ENCODE measurements at regions not wholly inside any gene's neighbourhood (a gene's known extent, or its start where the extent isn't known, plus 50 kb on each side); places are given as distances from the start of the nearest gene placed in this dataset.

DNA sequence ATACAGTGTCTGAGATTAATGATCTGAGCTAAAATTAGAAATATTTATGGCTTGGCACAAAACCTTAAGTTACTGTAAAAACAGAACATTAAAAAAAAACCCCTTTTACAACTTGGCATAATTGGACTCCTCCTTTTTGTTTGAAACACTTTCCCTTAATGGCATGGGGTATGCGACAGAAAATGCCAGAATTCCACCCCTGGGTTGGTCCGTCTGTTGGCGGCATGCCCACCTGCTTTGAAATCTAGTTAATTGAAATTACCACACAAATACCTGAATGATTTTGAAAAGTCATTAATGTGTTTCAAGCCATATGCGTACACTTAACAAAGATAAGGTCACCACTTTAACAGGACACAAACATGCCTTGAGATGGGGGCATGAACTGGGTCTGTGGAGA lies 175.1 kb upstream of the FOXQ1 start:
- H4K20me1 ChIP-seq (ENCODE audit: control insufficient read depth, extremely low read depth, insufficient read depth, low read length) = no peaks in the 10 kb centered on the region
- H3K36me3 ChIP-seq (ENCODE audit: control insufficient read depth, insufficient read depth, low read length) = no peaks in the 10 kb centered on the region
- peak overlapping the region; percentile 73 for H3K27ac ChIP-seq (ENCODE audit: insufficient read depth, low read length)
- peak overlapping the region; percentile 13 for H2AFZ ChIP-seq (ENCODE audit: low read length)
- no peak for DNase-seq (ENCODE audit: low read depth in 2 of 2)
- H3K4me2 ChIP-seq (ENCODE audit: extremely low read depth, insufficient read depth, low read length) = peak overlapping the region; percentile 70
- no peaks in the 10 kb centered on the region for H3K9me3 ChIP-seq (ENCODE audit: control insufficient read depth, insufficient read depth, low read depth, low read length)
- no peak overlapping the region for H3K9ac ChIP-seq (ENCODE audit: insufficient read depth, low read length)
- H3K27me3 ChIP-seq (ENCODE audit: control insufficient read depth, insufficient read depth, low read length) = no peaks in the 10 kb centered on the region
- TF ChIP-seq EZH2 (IDR thresholded peaks at IDR 0.05; ENCODE audit: low read length, missing control alignments) (no peak), CTCF (conservative IDR thresholded peaks at IDR 0.05 in 1 of 2, IDR thresholded peaks at IDR 0.05 in 1 of 2; ENCODE audit: low read depth in 1 of 2, low read length in 2 of 2) (no peak)
- no peak overlapping the region for H3K4me3 ChIP-seq (replicated peaks in 1 of 4; ENCODE audit: control extremely low read depth in 1 of 4, insufficient read depth in 1 of 4, low read depth in 3 of 4, low read length in 4 of 4)
- H3K79me2 ChIP-seq (ENCODE audit: control insufficient read depth, insufficient read depth, low read length) = no peaks in the 10 kb centered on the region
- peaks cover 19% of the 10 kb centered on the region for H3K4me1 ChIP-seq (ENCODE audit: control insufficient read depth, extremely low read depth, insufficient read depth, low read length)

GRCh38 chr6:1136415-1136774 lies 175.5 kb upstream of the FOXQ1 start:
- H3K9ac ChIP-seq (ENCODE audit: insufficient read depth, low read length) = no peak overlapping the region
- peak overlapping the region; percentile 70 for H3K4me2 ChIP-seq (ENCODE audit: extremely low read depth, insufficient read depth, low read length)
- H2AFZ ChIP-seq (ENCODE audit: low read length) = peak overlapping the region; percentile 13

DNA sequence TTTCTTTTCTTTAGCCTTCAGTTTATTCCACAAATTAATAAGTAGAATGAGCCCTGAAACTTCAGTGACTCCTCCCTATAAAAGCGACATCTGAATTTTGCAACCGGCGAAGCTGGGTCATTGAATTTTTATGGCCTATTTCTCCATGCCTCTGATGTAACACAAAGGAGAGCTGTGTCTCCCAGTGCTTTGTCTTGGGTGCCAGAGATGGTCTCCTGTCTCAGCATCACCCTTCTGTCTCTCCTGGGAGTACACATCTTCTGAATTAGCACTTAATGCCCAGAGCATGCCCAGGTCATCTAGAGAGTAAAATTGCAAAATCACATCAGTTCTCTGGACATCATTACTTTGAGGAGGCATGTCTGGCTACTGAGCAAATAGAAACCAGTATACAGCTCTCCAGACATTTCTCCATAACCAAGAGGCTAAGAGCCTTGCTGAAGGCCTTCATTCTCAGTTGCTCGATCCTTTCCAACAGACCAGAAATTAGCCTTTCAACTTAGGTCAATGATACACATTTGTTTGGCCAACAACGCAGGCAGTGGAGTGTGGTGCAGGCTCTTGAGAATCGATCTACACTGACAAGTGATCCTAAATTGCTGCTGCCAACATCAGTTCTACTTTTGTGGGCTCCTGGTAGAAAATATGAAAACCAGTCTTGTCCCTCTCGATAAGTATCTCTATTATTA lies 176.0 kb upstream of the FOXQ1 start:
- TF ChIP-seq CTCF (conservative IDR thresholded peaks at IDR 0.05 in 1 of 2, IDR thresholded peaks at IDR 0.05 in 1 of 2; ENCODE audit: low read depth in 1 of 2, low read length in 2 of 2) = no peak
- no peak for TF ChIP-seq EZH2 (IDR thresholded peaks at IDR 0.05; ENCODE audit: low read length, missing control alignments)
- Histone ChIP-seq H3K36me3 (ENCODE audit: control insufficient read depth, insufficient read depth, low read length) (no peaks in the 10 kb centered on the region), H3K4me1 (ENCODE audit: control insufficient read depth, extremely low read depth, insufficient read depth, low read length) (peaks cover 22% of the 10 kb centered on the region), H3K4me2 (ENCODE audit: extremely low read depth, insufficient read depth, low read length) (peak overlapping the region; percentile 70), H3K9me3 (ENCODE audit: control insufficient read depth, insufficient read depth, low read depth, low read length) (no peaks in the 10 kb centered on the region), H2AFZ (ENCODE audit: low read length) (peak overlapping the region; percentile 45), H3K4me3 (replicated peaks in 1 of 4; ENCODE audit: control extremely low read depth in 1 of 4, insufficient read depth in 1 of 4, low read depth in 3 of 4, low read length in 4 of 4) (peak overlapping the region in 2 of 4 experiments; percentile 3 to 4), H4K20me1 (ENCODE audit: control insufficient read depth, extremely low read depth, insufficient read depth, low read length) (no peaks in the 10 kb centered on the region), H3K27me3 (ENCODE audit: control insufficient read depth, insufficient read depth, low read length) (no peaks in the 10 kb centered on the region), H3K27ac (ENCODE audit: insufficient read depth, low read length) (peak overlapping the region; percentile 73), H3K9ac (ENCODE audit: insufficient read depth, low read length) (no peak overlapping the region), H3K79me2 (ENCODE audit: control insufficient read depth, insufficient read depth, low read length) (no peaks in the 10 kb centered on the region)
- DNase-seq (ENCODE audit: low read depth in 2 of 2) = peak in 1 of 2 donors; percentile 42

More at GRCh38 chr6:1136415-1136774, 175.5 kb upstream of the FOXQ1 start:
- Histone ChIP-seq H3K9me3 (ENCODE audit: control insufficient read depth, insufficient read depth, low read depth, low read length) (no peaks in the 10 kb centered on the region), H3K27ac (ENCODE audit: insufficient read depth, low read length) (peak overlapping the region; percentile 73), H3K79me2 (ENCODE audit: control insufficient read depth, insufficient read depth, low read length) (no peaks in the 10 kb centered on the region), H3K4me3 (replicated peaks in 1 of 4; ENCODE audit: control extremely low read depth in 1 of 4, insufficient read depth in 1 of 4, low read depth in 3 of 4, low read length in 4 of 4) (peak overlapping the region in 2 of 4 experiments; percentile 3 to 4), H3K36me3 (ENCODE audit: control insufficient read depth, insufficient read depth, low read length) (no peaks in the 10 kb centered on the region), H3K27me3 (ENCODE audit: control insufficient read depth, insufficient read depth, low read length) (no peaks in the 10 kb centered on the region), H3K4me1 (ENCODE audit: control insufficient read depth, extremely low read depth, insufficient read depth, low read length) (peaks cover 21% of the 10 kb centered on the region), H4K20me1 (ENCODE audit: control insufficient read depth, extremely low read depth, insufficient read depth, low read length) (no peaks in the 10 kb centered on the region)
- DNase-seq (ENCODE audit: low read depth in 2 of 2) = peak; percentile 54 to 88
- no peak for TF ChIP-seq CTCF (conservative IDR thresholded peaks at IDR 0.05 in 1 of 2, IDR thresholded peaks at IDR 0.05 in 1 of 2; ENCODE audit: low read depth in 1 of 2, low read length in 2 of 2)
- no peak for TF ChIP-seq EZH2 (IDR thresholded peaks at IDR 0.05; ENCODE audit: low read length, missing control alignments)
